ELF-1 (cell line): ENCODE measurements at regions not wholly inside any gene's neighbourhood (a gene's known extent, or its start where the extent isn't known, plus 50 kb on each side); places are given as distances from the start of the nearest gene placed in this dataset.
"Not testable (repeated sequence)": the region's sequence is repeated elsewhere in the genome, so short reads cannot be mapped to it uniquely, and the experiment has no call there.

Experiments
- DNase-seq: peaks from one replicate; pipeline ENCODE4 v3.0.0-alpha.2; 2016; ENCODE audit warnings: low read depth, low spot score

DNA sequence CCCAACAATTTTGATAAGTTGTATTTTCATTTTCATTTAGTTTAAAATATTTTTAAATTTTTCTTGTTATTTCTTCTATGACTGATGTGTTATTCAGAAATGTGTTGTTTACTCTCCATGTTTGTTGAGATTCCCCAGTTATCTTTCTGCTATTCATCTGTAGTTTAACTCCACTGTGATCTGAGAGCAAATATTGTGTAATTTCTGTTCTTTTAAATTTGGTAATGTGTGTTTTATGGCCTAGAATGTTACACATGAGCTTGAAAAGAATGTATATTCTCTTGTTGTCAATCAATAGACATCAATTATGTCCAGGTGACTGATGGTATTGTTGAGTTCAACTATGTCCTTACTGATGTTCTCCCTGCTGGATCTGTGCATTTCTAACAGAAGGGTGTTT, 188.2 kb downstream of the CYP26B1 start:
- no peak for DNase-seq

- not testable (repeated sequence) for DNase-seq
Measured at GRCh38 chr2:71958426-71958825, 189.2 kb downstream of the CYP26B1 start.

GRCh38 chr2:71952572-71953188, 195.0 kb downstream of the CYP26B1 start:
- peak; percentile 68 for DNase-seq

DNA sequence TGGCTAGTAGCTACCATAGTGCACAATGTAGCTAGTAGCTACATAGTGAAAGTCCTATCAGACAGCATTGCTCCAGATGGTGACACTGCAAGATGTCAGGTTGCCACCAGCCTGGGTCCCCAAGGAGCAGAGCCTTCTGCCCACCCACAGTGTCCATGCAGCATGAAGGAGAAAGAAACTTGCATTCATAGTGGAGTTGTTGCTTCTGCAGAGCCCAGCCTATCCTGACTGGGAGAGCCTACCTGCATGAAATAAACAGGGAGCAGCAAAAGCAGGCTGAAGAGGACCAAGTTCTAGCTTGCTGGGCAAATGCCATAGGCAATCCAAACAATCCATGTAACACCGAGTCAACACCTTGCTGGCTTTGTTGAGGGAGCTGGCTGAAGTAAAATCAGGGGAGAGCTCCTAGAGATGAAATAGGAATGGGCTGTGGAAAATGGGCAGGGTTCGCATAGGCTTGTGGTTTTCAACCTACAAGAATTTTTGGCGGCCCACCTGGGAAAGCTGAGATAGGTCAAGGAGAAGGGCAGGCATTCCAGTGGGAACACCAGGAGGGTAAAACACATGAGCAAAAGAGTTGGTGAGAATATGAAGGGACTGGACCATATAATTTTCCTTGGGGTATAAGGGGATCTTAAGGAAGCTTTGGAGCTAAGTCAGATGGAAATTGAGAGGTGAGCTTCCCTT, 195.8 kb downstream of the CYP26B1 start:
- DNase-seq = no peak

GRCh38 chr2:71951083-71951468, 196.6 kb downstream of the CYP26B1 start:
- no peak for DNase-seq

- DNase-seq = peak; percentile 24
Measured at GRCh38 chr2:71950256-71951082, 197.2 kb downstream of the CYP26B1 start.

GRCh38 chr2:71949537-71949798, 198.2 kb downstream of the CYP26B1 start:
- no peak for DNase-seq

DNA sequence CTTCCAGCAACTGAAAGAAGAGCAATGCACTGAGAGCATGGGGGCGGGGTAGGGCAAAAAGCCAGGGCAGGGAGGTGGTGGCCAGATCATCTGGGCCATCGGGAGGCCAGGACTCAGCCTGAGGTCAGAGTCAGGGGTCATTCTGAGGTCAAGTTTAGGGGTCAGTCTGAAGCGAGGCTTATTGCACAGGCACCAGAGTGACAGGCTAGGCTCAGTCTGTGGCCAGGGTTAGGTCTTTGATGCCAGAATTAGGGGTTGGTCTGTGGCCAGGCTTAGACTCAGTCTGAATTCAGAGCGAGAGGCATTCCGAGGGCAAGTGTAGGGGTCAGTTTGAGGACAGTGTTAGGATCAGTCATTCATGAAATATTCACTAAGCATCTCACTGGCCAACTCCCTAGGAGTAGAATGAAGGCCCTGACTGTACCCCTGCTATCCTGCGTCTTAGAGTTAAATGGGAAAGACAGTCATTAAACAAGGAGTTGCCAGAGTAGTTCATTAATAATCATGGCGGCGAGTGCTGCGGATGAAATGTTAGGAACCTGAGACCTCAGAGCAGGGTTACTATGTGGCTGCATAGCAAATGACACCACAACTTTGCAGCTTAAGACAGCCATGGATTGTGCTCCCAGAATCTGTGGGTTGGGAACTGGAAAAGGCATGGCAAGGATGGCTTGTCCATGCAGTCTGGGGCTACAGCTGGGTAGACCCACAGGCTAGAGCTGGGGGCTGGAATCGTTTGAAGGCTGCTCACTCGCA, 198.7 kb downstream of the CYP26B1 start:
- no peak for DNase-seq

DNA sequence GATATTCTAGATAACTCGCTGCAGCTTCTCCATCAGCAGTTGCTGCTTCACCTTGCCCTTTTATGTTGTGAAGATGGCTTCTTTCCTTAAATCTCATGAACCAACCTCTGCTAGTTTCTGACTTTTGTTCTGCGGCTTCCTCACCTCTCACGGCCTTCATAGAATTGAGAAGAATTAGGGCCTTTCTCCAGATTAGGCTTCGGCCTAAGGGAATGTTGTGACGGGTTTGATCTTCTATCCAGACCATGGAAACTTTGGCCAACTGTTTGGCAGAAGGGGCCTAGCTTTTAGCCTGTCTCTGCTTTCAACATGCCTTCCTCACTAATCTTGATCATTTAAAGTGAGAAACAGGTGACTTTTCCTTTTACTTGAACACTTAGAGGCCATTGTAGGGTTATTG, 199.9 kb downstream of the CYP26B1 start:
- DNase-seq = no peak

- no peak for DNase-seq
Measured at GRCh38 chr2:71945603-71945959, 202.1 kb downstream of the CYP26B1 start.

GRCh38 chr2:71944806-71945602, 202.7 kb downstream of the CYP26B1 start:
- DNase-seq = no peak

GRCh38 chr2:71944183-71944550, 203.5 kb downstream of the CYP26B1 start:
- DNase-seq = peak; percentile 30

- no peak for DNase-seq
Measured at GRCh38 chr2:71943238-71944182, 204.2 kb downstream of the CYP26B1 start.

- DNase-seq = no peak
Measured at GRCh38 chr2:71941726-71942525, 205.7 kb downstream of the CYP26B1 start.

GRCh38 chr2:71940695-71941094, 207.0 kb downstream of the CYP26B1 start:
- DNase-seq = peak; percentile 1

DNA sequence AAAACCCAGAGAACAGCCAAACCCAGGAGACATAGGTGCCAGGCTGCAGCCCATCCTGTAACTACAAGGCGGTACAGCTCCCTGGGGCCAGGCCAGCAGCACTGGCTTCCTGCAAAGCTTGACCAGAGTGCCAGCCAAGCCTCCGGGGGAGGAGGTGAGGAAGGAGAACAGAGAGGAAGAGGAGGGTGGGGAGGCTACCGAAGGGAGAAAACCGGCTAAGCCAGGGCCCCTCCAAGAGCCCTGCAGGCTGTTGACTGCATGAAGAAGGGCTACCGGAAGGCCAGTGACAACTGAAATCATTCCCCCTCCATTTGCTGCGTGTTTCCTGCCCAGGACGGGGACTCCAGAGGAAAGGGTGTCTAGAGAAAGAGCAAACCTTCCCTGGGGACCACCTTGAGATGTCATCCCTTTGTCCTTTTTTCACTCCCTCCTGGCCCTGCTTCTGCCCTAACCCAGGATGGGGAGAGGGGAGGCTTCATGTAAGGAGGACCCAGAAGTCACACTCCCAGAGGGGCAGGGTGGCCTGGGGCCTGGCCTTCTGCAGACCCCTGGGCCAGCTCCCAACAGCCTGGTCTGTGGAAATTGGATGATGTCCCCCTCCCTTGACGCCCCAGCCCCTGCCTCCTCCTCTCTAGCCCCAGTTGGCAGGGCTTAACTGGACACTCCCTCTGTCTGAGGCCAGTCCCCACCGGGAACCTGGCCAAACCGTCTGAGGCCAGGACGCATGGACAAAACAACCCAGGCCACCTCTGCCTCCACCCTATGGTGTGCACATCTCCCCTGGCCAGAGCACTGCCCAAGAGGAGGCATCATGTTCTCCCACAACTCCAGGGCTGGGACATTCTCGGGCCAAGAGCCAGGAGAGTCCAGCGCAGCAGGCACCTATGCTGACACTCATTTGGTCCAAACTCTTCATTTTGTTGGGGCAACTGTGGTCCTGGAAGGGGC, 207.8 kb downstream of the CYP26B1 start:
- DNase-seq = peak; percentile 0

- DNase-seq = peak; percentile 0
Measured at GRCh38 chr2:71938659-71939587, 208.7 kb downstream of the CYP26B1 start.
